MM.1S (cell line): ENCODE measurements at regions not wholly inside any gene's neighbourhood (a gene's known extent, or its start where the extent isn't known, plus 50 kb on each side); places are given as distances from the start of the nearest gene placed in this dataset.
"Not testable (repeated sequence)": the region's sequence is repeated elsewhere in the genome, so short reads cannot be mapped to it uniquely, and the experiment has no call there.

ENCODE experiments used
- DNase-seq: peaks from one replicate; pipeline ENCODE4 v3.0.0-alpha.2; 2015
- H2AFZ ChIP-seq: fragments of 300-600 bp; sonication (generic); 2 replicates; pipeline ENCODE4 v1.6.0; 2016; ENCODE audit warnings: antibody characterized with exemption, low read length
- H3F3A ChIP-seq: fragments of 300-600 bp; sonication (generic); 2 replicates; pipeline ENCODE4 v1.6.1; 2016; ENCODE audit warnings: mild to moderate bottlenecking, antibody characterized with exemption, low read length, moderate library complexity, mixed read lengths; ENCODE audit not compliant: insufficient read depth
- H3K27ac ChIP-seq: fragments of 300-600 bp; sonication (generic); 2 replicates; pipeline ENCODE4 v1.5.1; 2016; ENCODE audit warnings: mild to moderate bottlenecking, low read length
- H3K27me3 ChIP-seq: fragments of 300-600 bp; sonication (generic); replicated peaks from 2 replicates; pipeline ENCODE4 v1.6.0; 2016; ENCODE audit warnings: low read length; ENCODE audit not compliant: insufficient read depth
- H3K36me3 ChIP-seq: fragments of 300-600 bp; sonication (generic); replicated peaks from 2 replicates; pipeline ENCODE4 v1.6.1; 2016; ENCODE audit warnings: mild to moderate bottlenecking, low read length, mixed read lengths; ENCODE audit not compliant: insufficient read depth
- H3K4me1 ChIP-seq: fragments of 300-600 bp; sonication (generic); 2 replicates; pipeline ENCODE4 v1.6.1; 2016; ENCODE audit warnings: low read length, mixed read lengths
- H3K4me2 ChIP-seq: fragments of 300-600 bp; sonication (generic); 2 replicates; pipeline ENCODE4 v1.6.0; 2016; ENCODE audit warnings: low read depth, low read length
- H3K4me3 ChIP-seq: fragments of 300-600 bp; sonication (generic); 2 replicates; pipeline ENCODE4 v1.5.1; 2016; ENCODE audit warnings: low read length, mixed read lengths
- H3K79me2 ChIP-seq: fragments of 300-600 bp; sonication (generic); 2 replicates; pipeline ENCODE4 v1.6.1; 2016; ENCODE audit warnings: mixed run types, low read length, mixed read lengths
- H3K9ac ChIP-seq: fragments of 300-600 bp; sonication (generic); 2 replicates; pipeline ENCODE4 v1.6.1; 2016; ENCODE audit warnings: low read length, mixed read lengths
- H3K9me2 ChIP-seq: fragments of 300-600 bp; sonication (generic); replicated peaks from 2 replicates; pipeline ENCODE4 v1.6.1; 2016; ENCODE audit warnings: mild to moderate bottlenecking, low read length, mixed read lengths; ENCODE audit not compliant: insufficient read depth
- H3K9me3 ChIP-seq: fragments of 300-600 bp; sonication (generic); replicated peaks from 2 replicates; pipeline ENCODE4 v1.6.1; 2016; ENCODE audit warnings: mild to moderate bottlenecking, low read length, mixed read lengths; ENCODE audit not compliant: insufficient read depth
- H4K20me1 ChIP-seq: fragments of 300-600 bp; sonication (generic); 2 replicates; pipeline ENCODE4 v1.6.1; 2016; ENCODE audit warnings: mild to moderate bottlenecking, low read length, moderate library complexity, mixed read lengths; ENCODE audit not compliant: insufficient read depth
- CTCF ChIP-seq: fragments of 300-600 bp; sonication (generic); IDR thresholded peaks from 2 replicates; pipeline ENCODE4 v1.5.1; 2016; ENCODE audit warnings: antibody characterized with exemption, low read length, mixed read lengths
- EZH2 ChIP-seq: fragments of 300-600 bp; sonication (generic); optimal IDR thresholded peaks from 2 replicates; pipeline ENCODE3; 2017; ENCODE audit warnings: low read depth, mild to moderate bottlenecking, antibody characterized with exemption, low read length, mixed read lengths
- EZH2phosphoT487 ChIP-seq: fragments of 300-600 bp; sonication (generic); IDR thresholded peaks from 2 replicates; pipeline ENCODE4 v1.6.1; 2018; ENCODE audit warnings: antibody characterized with exemption, low read length

GRCh38 chrX:27309406-27309805, 153.7 kb downstream of the PPP4R3C start:
- no peaks in the 10 kb centered on the region for H3F3A ChIP-seq
- no peaks in the 10 kb centered on the region for H3K9me2 ChIP-seq
- no peaks in the 10 kb centered on the region for H3K9me3 ChIP-seq
- no peak overlapping the region for H3K4me2 ChIP-seq
- no peak overlapping the region for H3K9ac ChIP-seq
- H3K36me3 ChIP-seq, result no peaks in the 10 kb centered on the region
- no peak for DNase-seq
- H3K27ac ChIP-seq, result no peak overlapping the region
- no peaks in the 10 kb centered on the region for H3K27me3 ChIP-seq
- no peak for TF ChIP-seq EZH2phosphoT487
- no peak for TF ChIP-seq EZH2
- no peak for TF ChIP-seq CTCF
- H2AFZ ChIP-seq, result no peak overlapping the region
- H3K4me3 ChIP-seq, result no peak overlapping the region
- H3K4me1 ChIP-seq, result no peaks in the 10 kb centered on the region
- H4K20me1 ChIP-seq, result no peaks in the 10 kb centered on the region
- no peaks in the 10 kb centered on the region for H3K79me2 ChIP-seq

DNA sequence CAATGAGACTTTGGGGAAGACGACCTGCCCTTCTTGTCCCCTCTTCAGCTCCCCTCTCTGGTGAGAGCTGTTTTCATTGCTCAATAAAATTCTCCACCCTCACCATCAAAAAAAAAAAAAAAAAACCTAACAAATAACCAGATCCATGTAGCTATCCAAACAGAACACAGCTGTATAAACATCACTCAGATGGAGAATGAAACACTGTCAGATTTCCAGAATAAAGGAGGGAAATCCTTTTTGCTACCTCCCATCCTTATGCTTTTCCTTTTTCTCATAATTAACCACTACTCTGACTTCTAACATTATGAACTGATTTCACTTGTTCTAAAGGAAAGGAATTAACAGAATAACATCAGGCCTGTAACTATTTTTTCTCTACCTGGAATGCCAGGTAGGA, 155.6 kb downstream of the PPP4R3C start:
- H3K4me3 ChIP-seq, result no peak overlapping the region
- H3K4me2 ChIP-seq, result no peak overlapping the region
- H3K36me3 ChIP-seq, result no peaks in the 10 kb centered on the region
- H3K9me3 ChIP-seq, result no peaks in the 10 kb centered on the region
- H3F3A ChIP-seq, result no peaks in the 10 kb centered on the region
- no peak overlapping the region for H3K9ac ChIP-seq
- no peaks in the 10 kb centered on the region for H3K4me1 ChIP-seq
- TF ChIP-seq CTCF (no peak), EZH2phosphoT487 (no peak), EZH2 (no peak)
- no peak overlapping the region for H3K27ac ChIP-seq
- H2AFZ ChIP-seq, result no peak overlapping the region
- H3K27me3 ChIP-seq, result no peaks in the 10 kb centered on the region
- H4K20me1 ChIP-seq, result no peaks in the 10 kb centered on the region
- no peaks in the 10 kb centered on the region for H3K79me2 ChIP-seq
- H3K9me2 ChIP-seq, result no peaks in the 10 kb centered on the region
- no peak for DNase-seq

GRCh38 chrX:27292552-27292951, 170.6 kb downstream of the PPP4R3C start:
- not testable (repeated sequence) for H3K4me2 ChIP-seq, H3K4me3 ChIP-seq, H3K36me3 ChIP-seq, H3K27me3 ChIP-seq, H3K9ac ChIP-seq, H3K27ac ChIP-seq, H3K9me3 ChIP-seq, H3K9me2 ChIP-seq, DNase-seq, H3F3A ChIP-seq, H3K4me1 ChIP-seq, H3K79me2 ChIP-seq, H2AFZ ChIP-seq, H4K20me1 ChIP-seq

- Histone ChIP-seq H3K9me2 (no peaks in the 10 kb centered on the region), H3K36me3 (no peaks in the 10 kb centered on the region), H3K4me1 (no peaks in the 10 kb centered on the region), H3K79me2 (no peaks in the 10 kb centered on the region), H3K27ac (no peak overlapping the region), H3K27me3 (no peaks in the 10 kb centered on the region), H3F3A (no peaks in the 10 kb centered on the region), H2AFZ (no peak overlapping the region), H3K9me3 (no peaks in the 10 kb centered on the region), H4K20me1 (no peaks in the 10 kb centered on the region), H3K4me3 (no peak overlapping the region), H3K9ac (no peak overlapping the region), H3K4me2 (no peak overlapping the region)
- TF ChIP-seq CTCF (no peak), EZH2phosphoT487 (no peak), EZH2 (no peak)
- DNase-seq, result no peak
These were observed 186.4 kb downstream of the PPP4R3C start for GRCh38 chrX:27276751-27277150.
